ENCODE measurements at regions not wholly inside any gene's neighbourhood (a gene's known extent, or its start where the extent isn't known, plus 50 kb on each side); places are given as distances from the start of the nearest gene placed in this dataset.

- TF ChIP-seq CTCF (IDR thresholded peaks at IDR 0.05) (no peak), POLR2A (IDR thresholded peaks at IDR 0.05) (no peak)
Measured at GRCh38 chr9:88251903-88252302, 113.6 kb upstream of the SPATA31C2 start.
